Thoracic aorta (tissue), 2 donors: ENCODE measurements at regions not wholly inside any gene's neighbourhood (a gene's known extent, or its start where the extent isn't known, plus 50 kb on each side); places are given as distances from the start of the nearest gene placed in this dataset.

Experiments
- ATAC-seq: fragments of 150-250 bp; one replicate; pipeline ENCODE4 v1.8.0; 2017; ENCODE audit warnings: low read depth; ENCODE audit not compliant: insufficient number of reproducible peaks, low FRiP score
- DNase-seq: peaks from one replicate; pipeline ENCODE4 v3.0.0-alpha.2; 2020; ENCODE audit warnings: low spot score
- H3K27ac ChIP-seq, 2 donors: fragments of 200-600 bp; sonication (generic); 1 replicate in 1 of 2; 2 replicates in 1 of 2; pipeline ENCODE4 v1.5.1; 2016; ENCODE audit warnings: mild to moderate bottlenecking in 2 of 2, moderate library complexity in 2 of 2
- H3K27me3 ChIP-seq: fragments of 200-600 bp; sonication (generic); replicated peaks from 2 replicates; pipeline ENCODE4 v1.6.0; 2016; ENCODE audit warnings: mild to moderate bottlenecking; ENCODE audit not compliant: insufficient read depth
- H3K36me3 ChIP-seq: fragments of 200-600 bp; sonication (generic); one replicate; pipeline ENCODE4 v1.5.1; 2016
- H3K4me1 ChIP-seq, 2 donors: fragments of 200-600 bp; sonication (generic); 1 replicate in 1 of 2; 2 replicates in 1 of 2; pipeline versions ENCODE4 v1.5.1 to v1.6.0; 2016; ENCODE audit warnings: low read depth in 2 of 2, mild to moderate bottlenecking in 1 of 2; ENCODE audit not compliant: control insufficient read depth in 1 of 2
- H3K4me3 ChIP-seq: fragments of 200-600 bp; sonication (generic); 2 replicates; pipeline ENCODE4 v1.5.1; 2016; ENCODE audit warnings: mild to moderate bottlenecking
- H3K9me3 ChIP-seq: fragments of 200-600 bp; sonication (generic); 2 replicates; pipeline ENCODE4 v1.5.1; 2016
- TF ChIP-seq, protein P1 (sequence below): fragments of 200-600 bp; sonication (generic); IDR thresholded peaks from one replicate; pipeline ENCODE4 v1.5.1; 2019; ENCODE audit warnings: antibody characterized with exemption

GRCh38 chr2:129248198-129248597, 731.3 kb upstream of the RAB6C start:
- no peaks in the 10 kb centered on the region for H3K36me3 ChIP-seq
- no peaks in the 10 kb centered on the region for H3K9me3 ChIP-seq
- no peak overlapping the region for H3K27ac ChIP-seq
- no peak for DNase-seq
- ATAC-seq, result no peak
- peaks cover 0 to 5% of the 10 kb centered on the region in 2 donors for H3K4me1 ChIP-seq
- no peaks in the 10 kb centered on the region for H3K27me3 ChIP-seq
- no peak overlapping the region for H3K4me3 ChIP-seq
- TF ChIP-seq, protein P1, sequence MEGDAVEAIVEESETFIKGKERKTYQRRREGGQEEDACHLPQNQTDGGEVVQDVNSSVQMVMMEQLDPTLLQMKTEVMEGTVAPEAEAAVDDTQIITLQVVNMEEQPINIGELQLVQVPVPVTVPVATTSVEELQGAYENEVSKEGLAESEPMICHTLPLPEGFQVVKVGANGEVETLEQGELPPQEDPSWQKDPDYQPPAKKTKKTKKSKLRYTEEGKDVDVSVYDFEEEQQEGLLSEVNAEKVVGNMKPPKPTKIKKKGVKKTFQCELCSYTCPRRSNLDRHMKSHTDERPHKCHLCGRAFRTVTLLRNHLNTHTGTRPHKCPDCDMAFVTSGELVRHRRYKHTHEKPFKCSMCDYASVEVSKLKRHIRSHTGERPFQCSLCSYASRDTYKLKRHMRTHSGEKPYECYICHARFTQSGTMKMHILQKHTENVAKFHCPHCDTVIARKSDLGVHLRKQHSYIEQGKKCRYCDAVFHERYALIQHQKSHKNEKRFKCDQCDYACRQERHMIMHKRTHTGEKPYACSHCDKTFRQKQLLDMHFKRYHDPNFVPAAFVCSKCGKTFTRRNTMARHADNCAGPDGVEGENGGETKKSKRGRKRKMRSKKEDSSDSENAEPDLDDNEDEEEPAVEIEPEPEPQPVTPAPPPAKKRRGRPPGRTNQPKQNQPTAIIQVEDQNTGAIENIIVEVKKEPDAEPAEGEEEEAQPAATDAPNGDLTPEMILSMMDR, result no peak

DNA sequence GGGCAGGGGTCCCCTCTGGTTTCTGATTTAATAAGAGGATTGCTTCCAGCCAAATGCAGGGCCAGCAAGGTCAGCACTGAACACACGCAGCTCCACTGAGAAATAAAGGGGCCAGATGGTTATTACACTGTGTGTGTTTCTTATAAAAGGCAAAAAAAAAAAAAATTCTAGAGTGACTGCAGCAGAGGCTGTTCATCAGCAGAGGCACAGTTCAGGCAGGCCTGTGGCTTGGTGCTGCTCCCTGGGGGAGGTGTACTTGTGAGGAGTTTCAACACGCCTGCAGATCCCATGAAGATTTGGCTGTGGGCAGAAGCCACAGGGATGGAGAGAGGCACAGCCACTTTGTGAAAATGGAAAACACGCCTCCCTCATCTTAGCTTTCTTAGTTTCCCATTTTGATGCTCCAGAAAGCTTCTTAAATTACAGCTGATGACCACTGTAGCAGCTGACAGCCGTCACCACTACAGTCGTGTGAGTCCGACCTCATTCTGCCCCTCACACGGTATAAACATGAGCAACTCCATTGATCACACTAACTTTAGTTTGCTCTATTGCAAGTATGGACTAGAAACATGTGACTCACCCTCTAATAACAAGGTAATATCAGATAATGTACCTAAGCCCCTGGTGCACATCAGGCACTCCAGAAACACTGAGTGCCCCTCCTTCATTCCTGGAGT, 726.5 kb upstream of the RAB6C start:
- ATAC-seq (no peak), DNase-seq (no peak)
- H3K36me3 ChIP-seq, result no peaks in the 10 kb centered on the region
- no peak overlapping the region for H3K27ac ChIP-seq
- TF ChIP-seq, protein P1, result no peak
- no peaks in the 10 kb centered on the region for H3K27me3 ChIP-seq
- H3K4me3 ChIP-seq, result no peak overlapping the region
- peaks cover 0 to 5% of the 10 kb centered on the region in 2 donors for H3K4me1 ChIP-seq
- no peaks in the 10 kb centered on the region for H3K9me3 ChIP-seq

GRCh38 chr2:129253461-129253812, 726.0 kb upstream of the RAB6C start:
- H3K4me1 ChIP-seq, result no peaks in the 10 kb centered on the region
- ATAC-seq (no peak), DNase-seq (no peak)
- no peak overlapping the region for H3K27ac ChIP-seq
- no peaks in the 10 kb centered on the region for H3K9me3 ChIP-seq
- TF ChIP-seq, protein P1, result no peak
- H3K36me3 ChIP-seq, result no peaks in the 10 kb centered on the region
- H3K27me3 ChIP-seq, result no peaks in the 10 kb centered on the region
- no peak overlapping the region for H3K4me3 ChIP-seq

DNA sequence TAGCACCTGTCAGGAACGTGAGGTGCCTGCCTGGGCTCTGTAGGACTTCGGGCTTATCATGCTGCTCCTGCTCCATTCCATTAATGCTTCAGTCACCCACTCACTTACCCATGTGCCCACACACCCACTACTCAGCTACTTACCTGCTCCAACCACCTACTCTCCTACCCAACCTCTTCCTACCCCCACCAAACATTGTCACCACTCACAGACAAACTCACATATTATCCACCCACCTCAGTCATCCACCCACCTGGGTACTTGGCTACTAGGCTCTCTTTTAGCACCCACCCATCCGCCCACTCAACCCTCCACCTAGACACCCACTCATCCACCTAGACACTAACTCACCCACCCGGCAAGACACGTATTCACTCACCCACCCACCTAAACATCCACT, 724.7 kb upstream of the RAB6C start:
- ATAC-seq (no peak), DNase-seq (no peak)
- TF ChIP-seq, protein P1, result no peak
- Histone ChIP-seq H3K36me3 (no peaks in the 10 kb centered on the region), H3K27me3 (no peaks in the 10 kb centered on the region), H3K9me3 (peaks cover 4% of the 10 kb centered on the region), H3K27ac (no peak overlapping the region), H3K4me1 (no peaks in the 10 kb centered on the region), H3K4me3 (no peak overlapping the region)

GRCh38 chr2:129255610-129256313, 723.7 kb upstream of the RAB6C start:
- Histone ChIP-seq H3K27ac (no peak overlapping the region), H3K4me1 (no peaks in the 10 kb centered on the region), H3K9me3 (peaks cover 4% of the 10 kb centered on the region), H3K4me3 (no peak overlapping the region), H3K36me3 (no peaks in the 10 kb centered on the region), H3K27me3 (no peaks in the 10 kb centered on the region)
- DNase-seq (no peak), ATAC-seq (no peak)
- TF ChIP-seq, protein P1, result no peak
